ENCODE measurements at regions not wholly inside any gene's neighbourhood (a gene's known extent, or its start where the extent isn't known, plus 50 kb on each side); places are given as distances from the start of the nearest gene placed in this dataset.

DNA sequence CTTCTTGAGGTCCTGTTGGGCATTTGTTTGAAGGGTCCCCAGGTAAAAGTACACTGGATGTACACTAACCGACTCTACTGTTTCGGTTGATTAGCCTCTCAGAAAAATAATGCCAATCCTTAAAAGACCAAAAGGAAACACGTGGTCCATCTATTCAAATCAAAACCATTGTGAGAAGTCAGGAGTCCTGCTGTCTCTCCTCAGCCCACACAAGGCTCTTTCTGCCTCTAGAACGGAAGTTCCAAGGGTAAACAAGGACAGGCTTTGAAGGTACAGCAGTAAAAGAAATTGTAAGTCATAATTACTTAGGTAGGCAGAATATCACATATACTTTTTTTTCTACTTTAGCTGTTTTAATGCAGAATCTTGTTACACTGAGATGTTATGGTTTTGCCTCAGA, 71.7 kb upstream of the TPK1 start:
- CTCF ChIA-PET: interaction anchor here (0.6 kb wide), 1 partner anchor 936 kb away, joined by 3 read pairs; no protein-coding TSS in a partner anchor
- Mint-ChIP-seq H3K9me3 (no peaks in the 10 kb centered on the region), H3K27ac (no peak overlapping the region), H3K4me3 (no peak overlapping the region), H3K4me1 (ENCODE audit: low read depth) (peaks cover 14% of the 10 kb centered on the region), H3K36me3 (ENCODE audit: low read depth) (no peaks in the 10 kb centered on the region), H3K27me3 (ENCODE audit: low read depth) (no peaks in the 10 kb centered on the region)
- intact Hi-C loops (cut with micrococcal nuclease): no loop called here
- DNase-seq: no peak

- Mint-ChIP-seq H3K27ac (no peak overlapping the region), H3K4me1 (ENCODE audit: low read depth) (peaks cover 7% of the 10 kb centered on the region), H3K4me3 (no peak overlapping the region), H3K9me3 (peaks cover 1% of the 10 kb centered on the region), H3K27me3 (ENCODE audit: low read depth) (no peaks in the 10 kb centered on the region), H3K36me3 (ENCODE audit: low read depth) (no peaks in the 10 kb centered on the region)
- CTCF ChIA-PET: no interaction called here
- intact Hi-C loops (cut with micrococcal nuclease): no loop called here
- no peak for DNase-seq
These were observed 67.3 kb upstream of the TPK1 start for GRCh38 chr7:144903201-144903600.

DNA sequence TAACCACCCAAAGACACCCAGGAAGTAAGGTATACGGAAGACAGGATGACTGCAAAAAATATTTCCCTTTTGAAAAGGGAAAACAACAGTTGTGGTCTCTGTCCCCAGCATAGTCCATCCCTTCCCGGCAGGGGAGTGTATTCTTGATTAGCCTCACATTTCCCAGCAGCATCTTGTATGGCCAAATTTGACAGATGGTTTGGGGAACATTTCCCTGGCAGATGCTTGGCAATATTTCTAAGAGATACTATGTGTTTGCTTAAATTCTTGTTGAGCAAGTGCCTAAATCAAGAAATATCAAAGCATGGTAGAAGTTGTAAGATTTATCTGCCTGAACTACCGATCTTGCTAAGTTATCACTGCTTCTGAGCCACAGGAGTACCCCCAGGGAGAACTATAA, 56.9 kb upstream of the TPK1 start:
- intact Hi-C loops (cut with micrococcal nuclease): no loop called here
- no peaks in the 10 kb centered on the region for H3K4me1 Mint-ChIP-seq (ENCODE audit: low read depth)
- CTCF ChIA-PET: interaction anchor here (0.6 to 1.1 kb wide), 2 partner anchors 16 to 820 kb away, joined by 3 read pairs; no protein-coding TSS in a partner anchor
- H3K4me3 Mint-ChIP-seq: no peak overlapping the region
- H3K36me3 Mint-ChIP-seq (ENCODE audit: low read depth): no peaks in the 10 kb centered on the region
- H3K27me3 Mint-ChIP-seq (ENCODE audit: low read depth): no peaks in the 10 kb centered on the region
- DNase-seq: no peak
- no peak overlapping the region for H3K27ac Mint-ChIP-seq
- no peaks in the 10 kb centered on the region for H3K9me3 Mint-ChIP-seq
